ENCODE measurements at regions not wholly inside any gene's neighbourhood (a gene's known extent, or its start where the extent isn't known, plus 50 kb on each side); places are given as distances from the start of the nearest gene placed in this dataset.

- ATAC-seq, result no peak
- no peak for FAIRE-seq
- no peaks in the 10 kb centered on the region for H3K36me3 ChIP-seq (ENCODE audit: control insufficient read depth in 2 of 2, insufficient read depth in 2 of 2, low read length in 1 of 2)
- RAD21 ChIA-PET (ENCODE audit: unreplicated experiment), result no interaction called here
- no TSS peak for BruUV-seq (replicated peaks)
- no peak overlapping the region for H2AFZ ChIP-seq (ENCODE audit: control insufficient read depth, low read depth, low read length)
- H3K4me1 ChIP-seq (ENCODE audit: control insufficient read depth, insufficient read depth, low read length), result no peaks in the 10 kb centered on the region
- no peak overlapping the region for H3K4me3 ChIP-seq
- 73% methylated on average over 4 of the region's 4 CpGs for WGBS (ENCODE audit: insufficient coverage, insufficient replicate concordance, low lambda C conversion rate, missing lambda C conversion rate)
- intact Hi-C loops (cut with micrococcal nuclease; ENCODE audit: unreplicated experiment) (no loop called here), in situ Hi-C loops (cut with MboI) (no loop called here)
- CTCF ChIA-PET, result no interaction called here
- POLR2A ChIA-PET, result no interaction called here
- no peaks in the 10 kb centered on the region for H3K79me2 ChIP-seq (ENCODE audit: control insufficient read depth, insufficient read depth, low read length)
- no peak for DNase-seq (ENCODE audit: low read depth, low spot score)
- no peak overlapping the region for H3K9ac ChIP-seq (ENCODE audit: control insufficient read depth, insufficient read depth, low read length)
- H4K20me1 ChIP-seq (ENCODE audit: control insufficient read depth, insufficient read depth), result no peaks in the 10 kb centered on the region
- H3K27me3 ChIP-seq (replicated peaks in 1 of 2; ENCODE audit: control insufficient read depth in 2 of 2, insufficient read depth in 2 of 2, low read length in 1 of 2), result no peaks in the 10 kb centered on the region
- SMC1A ChIA-PET (ENCODE audit: uncharacterized antibody, unreplicated experiment), result no interaction called here
- no peak overlapping the region for H3K4me2 ChIP-seq (ENCODE audit: control insufficient read depth, insufficient read depth)
- H3K27ac ChIP-seq (ENCODE audit: control insufficient read depth, insufficient read depth), result no peak overlapping the region
- H3K9me3 ChIP-seq (replicated peaks; ENCODE audit: control insufficient read depth, insufficient read depth, low read length), result no peaks in the 10 kb centered on the region
- TF ChIP-seq IRF3 (IDR thresholded peaks at IDR 0.05) (no peak), JUNB (IDR thresholded peaks at IDR 0.05) (no peak), MYB (IDR thresholded peaks at IDR 0.05; ENCODE audit: borderline replicate concordance, low read depth, low read length) (no peak), CHD1 (IDR thresholded peaks at IDR 0.05; ENCODE audit: low read depth, low read length) (no peak), KAT2A (conservative IDR thresholded peaks at IDR 0.05; ENCODE audit: control insufficient read depth, low read depth, low read length) (no peak), PML (IDR thresholded peaks at IDR 0.05; ENCODE audit: low read length) (no peak), ATF2 (IDR thresholded peaks at IDR 0.05; ENCODE audit: low read length) (no peak), REST (IDR thresholded peaks at IDR 0.05; ENCODE audit: low read depth, low read length) (no peak), ZBTB40 (IDR thresholded peaks at IDR 0.05; ENCODE audit: borderline replicate concordance) (no peak), PRDM15 (CRISPR knock-in tag; IDR thresholded peaks at IDR 0.05) (no peak), NFXL1 (IDR thresholded peaks at IDR 0.05; ENCODE audit: borderline replicate concordance) (no peak)
Observed at GRCh38 chrX:127873637-127874036, 178.6 kb downstream of the ACTRT1 start.

All from GM12878 (cell line).